WTC11 (cell line): ENCODE measurements at regions not wholly inside any gene's neighbourhood (a gene's known extent, or its start where the extent isn't known, plus 50 kb on each side); places are given as distances from the start of the nearest gene placed in this dataset.

Experiments used
- ATAC-seq: fragments of 200-7000 bp; cut with Tn5 transposase; 2 replicates; pipeline ENCODE4 v1.10.0; 2021; ENCODE audit warnings: mild to moderate bottlenecking, moderate library complexity
- CTCF ChIA-PET: fragments of 300-600 bp; sonication (Branson Sonifier 250); formaldehyde crosslinking; loops from one replicate; lab custom pipeline; 2021; ENCODE audit warnings: antibody characterized with exemption; lab: Charles Lee
- POLR2A ChIA-PET: fragments of 350-600 bp; sonication (Branson Sonifier 250); formaldehyde crosslinking; loops from one replicate; lab custom pipeline; 2021; ENCODE audit warnings: antibody characterized with exemption; lab: Charles Lee
- DNase-seq: peaks from one replicate; pipeline ENCODE4 v3.0.0; 2021; ENCODE audit warnings: low spot score
- H3K27ac Mint-ChIP-seq: 2 replicates; pipeline ENCODE4 v1.8.0; 2021; ENCODE audit warnings: mixed read lengths
- H3K27me3 Mint-ChIP-seq: 2 replicates; pipeline ENCODE4 v1.8.0; 2021; ENCODE audit warnings: low read depth, mild to moderate bottlenecking, moderate library complexity, mixed read lengths
- H3K36me3 Mint-ChIP-seq: 2 replicates; pipeline ENCODE4 v1.8.0; 2021; ENCODE audit warnings: mixed read lengths
- H3K4me1 Mint-ChIP-seq: 2 replicates; pipeline ENCODE4 v1.8.0; 2022; ENCODE audit warnings: mixed read lengths
- H3K4me3 Mint-ChIP-seq: 2 replicates; pipeline ENCODE4 v1.8.0; 2021; ENCODE audit warnings: mild to moderate bottlenecking, moderate library complexity, mixed read lengths
- H3K9me3 Mint-ChIP-seq: 2 replicates; pipeline ENCODE4 v1.8.0; 2021; ENCODE audit warnings: mixed read lengths
- ATF1 ChIP-seq: sonication (generic); formaldehyde crosslinking; IDR thresholded peaks from 2 replicates; pipeline ENCODE4 v1.8.1; 2023; ENCODE audit warnings: mild to moderate bottlenecking, moderate library complexity, missing genetic modification reagents
- CREM ChIP-seq: sonication (generic); formaldehyde crosslinking; IDR thresholded peaks from 2 replicates; pipeline ENCODE4 v1.8.1; 2022; ENCODE audit warnings: mild to moderate bottlenecking, missing genetic modification reagents, moderate library complexity
- ELF4 ChIP-seq: sonication (generic); formaldehyde crosslinking; IDR thresholded peaks from 2 replicates; pipeline ENCODE4 v1.8.1; 2022; ENCODE audit warnings: low read depth, mild to moderate bottlenecking, moderate library complexity, missing genetic modification reagents
- GRHL2 ChIP-seq: fragments of 250-450 bp; sonication (Bioruptor Pico); IDR thresholded peaks from 2 replicates; pipeline ENCODE4 v1.8.0; 2022; ENCODE audit warnings: mild to moderate bottlenecking, moderate library complexity; ENCODE audit not compliant: insufficient replicate concordance, severe bottlenecking
- GTF2I ChIP-seq: fragments of 250-450 bp; sonication (Bioruptor Pico); conservative IDR thresholded peaks from 2 replicates; pipeline ENCODE4 v1.4.0; 2021; ENCODE audit warnings: mild to moderate bottlenecking
- IRF1 ChIP-seq: sonication (generic); formaldehyde crosslinking; IDR thresholded peaks from 2 replicates; pipeline ENCODE4 v1.8.0; 2023; ENCODE audit warnings: missing genetic modification reagents
- KAT7 ChIP-seq: sonication (generic); formaldehyde crosslinking; IDR thresholded peaks from 2 replicates; pipeline ENCODE4 v1.8.1; 2023; ENCODE audit warnings: missing genetic modification reagents, mild to moderate bottlenecking, borderline replicate concordance
- NFATC4 ChIP-seq: fragments of 250-450 bp; sonication (Bioruptor Pico); IDR thresholded peaks from 2 replicates; pipeline ENCODE4 v1.9.0; 2021; ENCODE audit warnings: mild to moderate bottlenecking
- NFYB ChIP-seq: sonication (generic); formaldehyde crosslinking; conservative IDR thresholded peaks from 2 replicates; pipeline ENCODE4 v1.8.0; 2022; ENCODE audit warnings: low read depth, missing genetic modification reagents
- OVOL2 ChIP-seq: fragments of 250-450 bp; sonication (Bioruptor Pico); IDR thresholded peaks from 2 replicates; pipeline ENCODE4 v1.9.0; 2021; ENCODE audit warnings: mild to moderate bottlenecking, borderline replicate concordance
- RELA ChIP-seq: sonication (generic); formaldehyde crosslinking; IDR thresholded peaks from 2 replicates; pipeline ENCODE4 v1.8.1; 2022; ENCODE audit warnings: missing genetic modification reagents, mild to moderate bottlenecking, borderline replicate concordance
- SMAD3 ChIP-seq: sonication (generic); formaldehyde crosslinking; IDR thresholded peaks from 2 replicates; pipeline ENCODE4 v1.8.0; 2022; ENCODE audit warnings: missing genetic modification reagents, mild to moderate bottlenecking, borderline replicate concordance
- ZBTB21 ChIP-seq: sonication (generic); formaldehyde crosslinking; IDR thresholded peaks from 2 replicates; pipeline ENCODE4 v1.8.1; 2023; ENCODE audit warnings: mild to moderate bottlenecking, missing genetic modification reagents, borderline replicate concordance
- ZNF121 ChIP-seq: sonication (generic); formaldehyde crosslinking; IDR thresholded peaks from 2 replicates; pipeline ENCODE4 v1.8.0; 2023; ENCODE audit warnings: missing genetic modification reagents
- ZNF423 ChIP-seq: fragments of 250-450 bp; sonication (Bioruptor Pico); IDR thresholded peaks from 2 replicates; pipeline ENCODE4 v2.1.2; 2022; ENCODE audit warnings: mild to moderate bottlenecking, moderate library complexity
- ZNF512 ChIP-seq: sonication (generic); formaldehyde crosslinking; IDR thresholded peaks from 2 replicates; pipeline ENCODE4 v1.8.1; 2022; ENCODE audit warnings: missing genetic modification reagents, borderline replicate concordance
- ZNF671 ChIP-seq: fragments of 250-450 bp; sonication (Bioruptor Pico); IDR thresholded peaks from 2 replicates; pipeline ENCODE4 v1.8.0; 2021; ENCODE audit warnings: mild to moderate bottlenecking
- TF ChIP-seq, protein P1 (sequence below): sonication (generic); formaldehyde crosslinking; IDR thresholded peaks from 2 replicates; pipeline ENCODE4 v1.8.0; 2022; ENCODE audit warnings: mild to moderate bottlenecking, missing genetic modification reagents
- TF ChIP-seq, protein P2 (sequence below): sonication (generic); formaldehyde crosslinking; IDR thresholded peaks from 2 replicates; pipeline ENCODE4 v1.8.1; 2023; ENCODE audit warnings: mild to moderate bottlenecking, moderate library complexity, missing genetic modification reagents
- TF ChIP-seq, protein P3 (sequence below): fragments of 250-450 bp; sonication (Bioruptor Pico); IDR thresholded peaks from 2 replicates; pipeline ENCODE4 v1.9.0; 2021; ENCODE audit warnings: moderate library complexity, mild to moderate bottlenecking, inconsistent platforms, borderline replicate concordance
- TF ChIP-seq, protein P4 (sequence below): sonication (generic); formaldehyde crosslinking; IDR thresholded peaks from 2 replicates; pipeline ENCODE4 v1.8.1; 2022; ENCODE audit warnings: low read depth, mild to moderate bottlenecking, moderate library complexity, missing genetic modification reagents, borderline replicate concordance

GRCh38 chr7:108634036-108634435 is 64.4 kb downstream of the DNAJB9 start:
- Mint-ChIP-seq H3K36me3 (no peaks in the 10 kb centered on the region), H3K9me3 (peaks cover 8% of the 10 kb centered on the region; the same call in 1 of the 2 replicates), H3K4me1 (peaks cover 2% of the 10 kb centered on the region; the same call in 1 of the 2 replicates), H3K27ac (no peak overlapping the region), H3K27me3 (no peaks in the 10 kb centered on the region), H3K4me3 (no peak overlapping the region)
- ATAC-seq (no peak), DNase-seq (no peak)
- ChIA-PET CTCF (interaction anchor here (0.6 kb wide), 1 partner anchor 51 kb away, joined by 4 read pairs; no protein-coding TSS in a partner anchor), POLR2A (no interaction called here)
- TF ChIP-seq GTF2I (CRISPR knock-in tag) (no peak), KAT7 (CRISPR knock-in tag) (no peak), GRHL2 (CRISPR knock-in tag) (no peak)

GRCh38 chr7:108634535-108634934 is 64.9 kb downstream of the DNAJB9 start:
- ChIA-PET POLR2A (no interaction called here), CTCF (interaction anchor here (0.6 kb wide), 1 partner anchor 51 kb away, joined by 4 read pairs; no protein-coding TSS in a partner anchor)
- Mint-ChIP-seq H3K36me3 (no peaks in the 10 kb centered on the region), H3K27ac (no peak overlapping the region), H3K9me3 (peaks cover 8% of the 10 kb centered on the region; the same call in 1 of the 2 replicates), H3K4me3 (no peak overlapping the region), H3K4me1 (no peaks in the 10 kb centered on the region), H3K27me3 (no peaks in the 10 kb centered on the region)
- no peak for ATAC-seq
- DNase-seq, result no peak
- TF ChIP-seq ZNF512 (CRISPR knock-in tag), result no peak
- TF ChIP-seq, protein P1, sequence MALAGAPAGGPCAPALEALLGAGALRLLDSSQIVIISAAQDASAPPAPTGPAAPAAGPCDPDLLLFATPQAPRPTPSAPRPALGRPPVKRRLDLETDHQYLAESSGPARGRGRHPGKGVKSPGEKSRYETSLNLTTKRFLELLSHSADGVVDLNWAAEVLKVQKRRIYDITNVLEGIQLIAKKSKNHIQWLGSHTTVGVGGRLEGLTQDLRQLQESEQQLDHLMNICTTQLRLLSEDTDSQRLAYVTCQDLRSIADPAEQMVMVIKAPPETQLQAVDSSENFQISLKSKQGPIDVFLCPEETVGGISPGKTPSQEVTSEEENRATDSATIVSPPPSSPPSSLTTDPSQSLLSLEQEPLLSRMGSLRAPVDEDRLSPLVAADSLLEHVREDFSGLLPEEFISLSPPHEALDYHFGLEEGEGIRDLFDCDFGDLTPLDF (CRISPR knock-in tag), result no peak
- TF ChIP-seq ATF1, result no peak
- TF ChIP-seq, protein P2, sequence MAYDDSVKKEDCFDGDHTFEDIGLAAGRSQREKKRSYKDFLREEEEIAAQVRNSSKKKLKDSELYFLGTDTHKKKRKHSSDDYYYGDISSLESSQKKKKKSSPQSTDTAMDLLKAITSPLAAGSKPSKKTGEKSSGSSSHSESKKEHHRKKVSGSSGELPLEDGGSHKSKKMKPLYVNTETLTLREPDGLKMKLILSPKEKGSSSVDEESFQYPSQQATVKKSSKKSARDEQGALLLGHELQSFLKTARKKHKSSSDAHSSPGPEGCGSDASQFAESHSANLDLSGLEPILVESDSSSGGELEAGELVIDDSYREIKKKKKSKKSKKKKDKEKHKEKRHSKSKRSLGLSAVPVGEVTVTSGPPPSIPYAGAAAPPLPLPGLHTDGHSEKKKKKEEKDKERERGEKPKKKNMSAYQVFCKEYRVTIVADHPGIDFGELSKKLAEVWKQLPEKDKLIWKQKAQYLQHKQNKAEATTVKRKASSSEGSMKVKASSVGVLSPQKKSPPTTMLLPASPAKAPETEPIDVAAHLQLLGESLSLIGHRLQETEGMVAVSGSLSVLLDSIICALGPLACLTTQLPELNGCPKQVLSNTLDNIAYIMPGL (CRISPR knock-in tag), result no peak
- no peak for TF ChIP-seq ZBTB21 (CRISPR knock-in tag)
- no peak for TF ChIP-seq NFYB (CRISPR knock-in tag)
- TF ChIP-seq ZNF423 (CRISPR knock-in tag), result no peak
- TF ChIP-seq ZNF671 (CRISPR knock-in tag), result no peak
- no peak for TF ChIP-seq RELA (CRISPR knock-in tag)
- no peak for TF ChIP-seq SMAD3
- no peak for TF ChIP-seq GTF2I (CRISPR knock-in tag)
- no peak for TF ChIP-seq IRF1
- TF ChIP-seq, protein P3, sequence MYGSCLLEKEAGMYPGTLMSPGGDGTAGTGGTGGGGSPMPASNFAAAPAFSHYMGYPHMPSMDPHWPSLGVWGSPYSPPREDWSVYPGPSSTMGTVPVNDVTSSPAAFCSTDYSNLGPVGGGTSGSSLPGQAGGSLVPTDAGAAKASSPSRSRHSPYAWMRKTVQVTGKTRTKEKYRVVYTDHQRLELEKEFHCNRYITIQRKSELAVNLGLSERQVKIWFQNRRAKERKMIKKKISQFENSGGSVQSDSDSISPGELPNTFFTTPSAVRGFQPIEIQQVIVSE (CRISPR knock-in tag), result no peak

GRCh38 chr7:108637049-108637621 is 67.5 kb downstream of the DNAJB9 start:
- no peaks in the 10 kb centered on the region for H3K36me3 Mint-ChIP-seq
- no peak overlapping the region for H3K27ac Mint-ChIP-seq
- no peaks in the 10 kb centered on the region for H3K27me3 Mint-ChIP-seq
- peaks cover 8% of the 10 kb centered on the region; the same call in 1 of the 2 replicates for H3K9me3 Mint-ChIP-seq
- no peak for DNase-seq
- H3K4me1 Mint-ChIP-seq, result no peaks in the 10 kb centered on the region
- ATAC-seq, result no peak
- POLR2A ChIA-PET, result no interaction called here
- CTCF ChIA-PET, result no interaction called here
- no peak overlapping the region for H3K4me3 Mint-ChIP-seq
- TF ChIP-seq CREM (CRISPR knock-in tag) (no peak), NFATC4 (CRISPR knock-in tag) (no peak), ELF4 (CRISPR knock-in tag) (no peak), OVOL2 (CRISPR knock-in tag) (no peak), GTF2I (CRISPR knock-in tag) (no peak), ZNF512 (CRISPR knock-in tag) (no peak), ZNF121 (CRISPR knock-in tag) (no peak), IRF1 (no peak)
- TF ChIP-seq, protein P4, sequence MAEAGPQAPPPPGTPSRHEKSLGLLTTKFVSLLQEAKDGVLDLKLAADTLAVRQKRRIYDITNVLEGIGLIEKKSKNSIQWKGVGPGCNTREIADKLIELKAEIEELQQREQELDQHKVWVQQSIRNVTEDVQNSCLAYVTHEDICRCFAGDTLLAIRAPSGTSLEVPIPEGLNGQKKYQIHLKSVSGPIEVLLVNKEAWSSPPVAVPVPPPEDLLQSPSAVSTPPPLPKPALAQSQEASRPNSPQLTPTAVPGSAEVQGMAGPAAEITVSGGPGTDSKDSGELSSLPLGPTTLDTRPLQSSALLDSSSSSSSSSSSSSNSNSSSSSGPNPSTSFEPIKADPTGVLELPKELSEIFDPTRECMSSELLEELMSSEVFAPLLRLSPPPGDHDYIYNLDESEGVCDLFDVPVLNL (CRISPR knock-in tag), result no peak
